GM19468 (cell line): ENCODE measurements at regions not wholly inside any gene's neighbourhood (a gene's known extent, or its start where the extent isn't known, plus 50 kb on each side); places are given as distances from the start of the nearest gene placed in this dataset.
"Not testable (repeated sequence)": the region's sequence is repeated elsewhere in the genome, so short reads cannot be mapped to it uniquely, and the experiment has no call there.

ENCODE experiments used
- ATAC-seq: cut with Tn5 transposase; IDR thresholded peaks from one replicate; pipeline ENCODE4 v1.9.1; 2021; ENCODE audit warnings: mild to moderate bottlenecking, moderate library complexity, moderate number of reproducible peaks; ENCODE audit not compliant: unreplicated experiment; ENCODE audit errors: extremely low read depth

DNA sequence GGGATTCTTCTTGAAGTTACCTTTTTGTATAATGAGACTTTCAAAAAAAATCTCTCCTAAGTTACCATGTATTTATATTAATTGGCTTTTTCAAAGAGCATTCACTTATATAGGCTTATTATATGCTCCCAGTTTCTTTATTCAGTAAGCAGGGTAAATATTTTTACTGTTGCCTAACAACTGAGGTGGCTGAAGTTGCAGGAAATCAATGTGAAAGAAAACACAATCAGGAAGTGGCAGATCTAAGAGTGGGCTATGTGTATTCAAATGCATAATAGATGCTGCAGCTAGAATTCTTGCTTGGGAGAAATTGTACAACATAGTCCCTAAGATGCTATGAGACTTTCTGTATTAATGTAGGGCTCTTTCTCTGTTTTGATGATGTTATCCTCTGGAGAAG is 606.9 kb downstream of the NUF2 start:
- no peak for ATAC-seq

- no peak for ATAC-seq
These were observed 611.1 kb downstream of the NUF2 start for GRCh38 chr1:163932901-163933300.

DNA sequence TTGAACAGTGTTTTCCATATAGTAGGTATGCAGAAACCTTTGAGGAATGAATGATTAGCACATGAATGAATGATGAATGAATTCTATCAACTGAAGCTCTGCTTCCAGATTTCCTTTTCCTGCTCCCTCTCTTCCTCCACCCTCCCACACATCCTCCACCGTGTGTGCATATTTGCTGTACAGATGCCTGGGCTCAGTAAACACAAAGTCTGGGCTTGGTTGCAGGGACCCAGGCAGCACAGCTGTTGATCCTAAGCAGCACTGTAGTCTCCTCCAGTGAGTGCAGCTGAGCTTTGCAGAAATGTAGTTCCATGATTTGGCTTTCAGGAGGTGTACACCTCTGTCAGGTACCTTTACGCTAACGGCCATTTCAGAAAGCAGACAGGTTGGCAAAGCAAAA is 611.7 kb downstream of the NUF2 start:
- no peak for ATAC-seq

- no peak for ATAC-seq
These were observed 614.1 kb downstream of the NUF2 start for GRCh38 chr1:163935738-163936374.

GRCh38 chr1:163959622-163960021 is 599.4 kb upstream of the PBX1 start:
- no peak for ATAC-seq

DNA sequence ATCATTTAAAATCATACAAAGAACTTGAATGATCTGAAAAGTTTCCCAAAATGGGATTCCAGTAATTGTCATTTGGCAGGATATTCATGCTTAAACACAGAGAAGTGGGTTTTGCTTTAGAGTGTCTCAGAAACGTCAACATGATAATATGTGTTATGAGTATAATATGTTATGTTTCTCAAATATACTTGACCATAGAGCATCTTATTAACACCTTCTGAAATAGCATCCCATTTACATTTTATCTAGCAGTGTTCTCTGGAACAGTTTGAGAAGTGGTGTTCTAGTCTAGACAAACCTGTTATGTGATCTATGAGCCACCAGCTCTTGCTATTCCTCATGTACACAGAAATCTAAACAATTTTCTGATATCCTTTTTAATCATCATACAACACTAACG is 588.8 kb upstream of the PBX1 start:
- no peak for ATAC-seq

DNA sequence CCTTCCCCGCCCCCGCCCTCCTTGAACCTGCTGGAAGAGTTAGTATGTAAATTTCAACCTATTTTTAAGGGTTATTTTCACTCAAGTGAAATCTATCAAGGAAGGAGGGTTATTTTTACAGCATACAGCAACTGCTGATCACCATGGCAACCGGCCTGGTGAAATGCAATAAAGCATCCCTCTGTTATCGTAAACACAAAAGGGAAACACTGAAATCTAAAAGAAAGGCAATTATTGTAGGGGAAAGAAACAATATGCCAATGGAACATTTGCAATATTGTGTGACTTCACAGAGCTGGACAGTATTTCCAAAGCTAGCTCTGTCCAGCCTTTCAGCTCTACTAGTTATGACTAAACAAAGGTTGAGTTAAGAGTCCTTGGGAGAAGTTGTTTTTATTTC is 588.3 kb upstream of the PBX1 start:
- no peak for ATAC-seq

DNA sequence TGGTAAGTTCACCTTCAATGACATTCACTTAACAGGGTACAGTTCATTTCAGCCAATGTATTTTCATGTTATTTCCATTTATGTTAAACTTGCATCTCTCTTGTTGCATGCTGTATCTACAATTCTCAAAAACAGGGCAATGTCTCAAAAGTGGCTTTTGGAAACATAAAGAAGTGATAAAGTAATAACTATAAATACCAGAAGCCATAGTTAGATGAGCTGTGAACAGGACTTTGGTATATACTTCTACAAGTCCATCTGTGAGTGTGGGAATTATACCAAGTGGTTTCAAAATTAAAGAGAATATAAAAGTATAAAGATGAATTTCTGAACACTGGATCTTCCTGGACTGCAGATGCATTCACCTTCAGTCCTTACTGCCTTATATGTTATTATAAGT is 585.4 kb upstream of the PBX1 start:
- ATAC-seq: no peak

DNA sequence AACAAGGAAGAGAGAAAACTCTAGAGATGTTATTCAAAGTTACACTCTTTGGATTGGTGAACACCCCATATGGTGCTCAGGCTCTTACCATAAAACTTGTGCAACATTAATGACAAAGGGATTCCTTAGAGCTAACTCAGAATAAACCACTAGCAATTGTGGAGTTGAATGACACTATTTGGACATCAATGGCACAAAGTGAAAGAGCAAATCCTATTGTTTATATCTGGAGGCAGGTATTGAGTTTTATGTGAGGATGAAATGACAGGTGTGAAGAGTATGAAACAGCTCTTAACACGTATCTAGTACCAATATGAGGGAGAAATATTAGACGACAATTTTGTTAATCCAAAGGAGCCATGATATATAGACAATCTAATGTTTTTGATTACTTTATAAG is 584.9 kb upstream of the PBX1 start:
- ATAC-seq: no peak

DNA sequence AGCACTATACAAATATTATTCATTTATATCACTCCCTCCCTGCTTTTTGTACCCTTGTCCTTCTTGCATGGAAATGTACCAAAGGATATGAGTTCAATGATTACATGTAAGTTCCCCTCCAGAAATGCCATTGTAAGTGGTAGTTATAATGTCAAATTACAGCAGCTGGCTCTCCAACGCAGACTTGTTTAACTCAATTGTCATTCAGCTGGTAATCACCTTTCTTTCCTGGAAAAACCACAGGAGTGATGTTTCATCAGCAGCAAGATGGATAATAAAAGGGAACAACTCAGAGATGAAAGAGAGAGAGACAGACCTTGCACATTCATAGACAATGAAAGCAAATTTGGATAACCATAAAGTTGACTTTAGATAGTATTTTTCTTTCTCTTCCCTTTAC is 578.6 kb upstream of the PBX1 start:
- no peak for ATAC-seq

DNA sequence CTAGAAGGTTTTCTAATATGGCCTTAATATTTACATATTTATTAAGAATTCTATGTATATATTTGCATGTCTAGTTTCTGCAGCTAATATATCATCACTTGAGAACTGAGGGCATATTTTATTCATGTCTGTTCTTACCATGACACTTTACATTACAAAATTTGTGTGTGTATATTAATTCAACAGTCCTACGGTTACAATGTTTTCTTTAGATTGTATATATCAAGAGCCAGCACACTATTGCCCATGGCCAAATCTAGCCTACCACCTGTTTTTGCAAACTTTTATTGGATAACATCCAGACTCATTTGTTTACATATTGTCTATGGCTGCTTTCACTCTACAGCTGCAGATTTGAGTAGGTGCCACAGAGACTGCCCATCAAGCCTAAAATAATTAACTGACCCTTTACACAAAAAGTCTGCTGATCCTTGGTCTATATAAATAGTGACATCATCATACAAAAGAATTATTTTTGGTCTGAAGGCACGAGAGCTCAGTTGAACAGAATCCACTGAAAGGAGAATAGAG is 577.4 kb upstream of the PBX1 start:
- ATAC-seq: no peak

- ATAC-seq: no peak
These were observed 575.9 kb upstream of the PBX1 start for GRCh38 chr1:163983097-163983496.

GRCh38 chr1:163985700-163986099 is 573.3 kb upstream of the PBX1 start:
- ATAC-seq: no peak

GRCh38 chr1:163999131-163999530 is 559.9 kb upstream of the PBX1 start:
- ATAC-seq: no peak

- ATAC-seq: not testable (repeated sequence)
These were observed 552.8 kb upstream of the PBX1 start for GRCh38 chr1:164006186-164006585.

- no peak for ATAC-seq
These were observed 552.4 kb upstream of the PBX1 start for GRCh38 chr1:164006621-164007020.

GRCh38 chr1:164017239-164017638 is 541.7 kb upstream of the PBX1 start:
- no peak for ATAC-seq

GRCh38 chr1:164020391-164020790 is 538.6 kb upstream of the PBX1 start:
- ATAC-seq: no peak

DNA sequence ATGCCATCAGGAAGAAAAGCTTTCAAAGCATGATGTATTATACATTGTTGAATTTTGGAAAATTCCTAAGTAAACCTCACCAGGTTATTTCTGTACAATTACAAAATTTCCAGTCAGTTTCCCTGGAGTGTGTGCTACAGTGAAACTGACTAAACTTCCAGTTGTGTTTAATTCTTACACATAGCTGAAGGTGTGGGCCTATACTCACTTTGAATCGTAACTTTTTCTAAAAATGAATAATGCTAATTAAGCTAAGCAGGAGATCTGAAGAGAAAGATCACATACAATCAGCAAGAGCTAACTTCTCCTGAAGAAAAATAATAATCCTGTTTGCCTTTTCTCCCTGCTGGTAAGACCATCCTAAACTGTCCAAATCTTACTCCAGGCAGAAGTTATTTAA is 537.2 kb upstream of the PBX1 start:
- ATAC-seq: no peak

DNA sequence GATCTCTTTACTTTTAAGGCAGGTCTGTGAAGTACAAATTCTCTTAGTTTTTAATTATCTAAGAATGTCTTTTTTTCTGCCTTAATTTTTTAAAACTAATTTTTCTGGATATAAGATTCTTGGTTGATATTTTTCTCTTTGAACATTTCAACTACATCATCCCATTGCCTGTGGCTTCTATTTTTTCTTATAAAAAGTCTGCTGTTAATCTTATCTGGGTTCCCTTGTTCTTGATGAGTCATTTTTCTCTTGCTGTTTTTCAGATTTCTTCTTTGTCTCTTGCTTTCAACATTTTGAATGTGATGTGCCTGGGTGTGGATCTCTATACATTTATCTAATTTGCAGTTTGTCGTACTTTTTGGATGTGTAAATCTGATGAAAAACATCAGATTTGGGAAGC is 525.2 kb upstream of the PBX1 start:
- no peak for ATAC-seq

GRCh38 chr1:164040754-164041153 is 518.2 kb upstream of the PBX1 start:
- no peak for ATAC-seq

GRCh38 chr1:164051782-164052181 is 507.2 kb upstream of the PBX1 start:
- no peak for ATAC-seq

DNA sequence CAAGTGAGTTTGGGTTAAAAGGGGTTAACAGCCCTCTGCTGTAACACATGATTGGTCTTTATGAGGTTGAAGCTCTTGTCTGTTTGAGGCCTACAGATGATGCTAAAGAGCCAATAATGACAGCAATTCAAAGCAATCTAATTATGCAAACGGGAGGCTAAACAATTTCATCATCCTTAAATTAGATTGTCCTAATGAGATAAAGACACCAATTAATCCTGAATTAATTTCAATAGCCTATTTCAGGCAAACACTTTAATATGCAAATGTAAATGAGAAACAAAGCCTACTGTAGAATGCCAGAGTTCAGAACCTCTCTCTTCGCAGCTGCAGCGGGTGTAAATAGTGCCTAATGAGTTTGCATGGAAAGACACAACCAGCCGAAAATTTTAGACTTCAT is 504.7 kb upstream of the PBX1 start:
- no peak for ATAC-seq
